ENCODE measurements at regions not wholly inside any gene's neighbourhood (a gene's known extent, or its start where the extent isn't known, plus 50 kb on each side); places are given as distances from the start of the nearest gene placed in this dataset.
"Not testable (repeated sequence)": the region's sequence is repeated elsewhere in the genome, so short reads cannot be mapped to it uniquely, and the experiment has no call there.

GRCh38 chr7:113504691-113505090 lies 386.3 kb upstream of the SMIM30 start:
- TF ChIP-seq CTCF (conservative IDR thresholded peaks at IDR 0.05; ENCODE audit: low read length) (no peak), EZH2phosphoT487 (IDR thresholded peaks at IDR 0.05; ENCODE audit: borderline replicate concordance) (no peak)
- H3K4me1 ChIP-seq (ENCODE audit: insufficient read depth, low read length, poor library complexity, severe bottlenecking), result no peaks in the 10 kb centered on the region
- H3K27me3 ChIP-seq (ENCODE audit: insufficient read depth, low read length, poor library complexity, severe bottlenecking), result no peaks in the 10 kb centered on the region
- no peak overlapping the region for H3K9ac ChIP-seq (ENCODE audit: low read depth, low read length, poor library complexity, severe bottlenecking)
- no peaks in the 10 kb centered on the region for H3F3A ChIP-seq (ENCODE audit: low read depth)
- H2AFZ ChIP-seq (ENCODE audit: low read length), result no peak overlapping the region
- H3K79me2 ChIP-seq (ENCODE audit: insufficient read depth, low read length), result no peaks in the 10 kb centered on the region
- no peaks in the 10 kb centered on the region for H3K9me3 ChIP-seq (ENCODE audit: insufficient read depth, low read depth, low read length)
- no peaks in the 10 kb centered on the region for H3K36me3 ChIP-seq (ENCODE audit: insufficient read depth, low read length)
- no peaks in the 10 kb centered on the region for H4K20me1 ChIP-seq (ENCODE audit: insufficient read depth, low read length, poor library complexity, severe bottlenecking)
- no peak overlapping the region for H3K4me2 ChIP-seq (ENCODE audit: low read depth, low read length, poor library complexity, severe bottlenecking)
- no peaks in the 10 kb centered on the region for H3K9me2 ChIP-seq (replicated peaks; ENCODE audit: low read depth, low read length)
- no peak overlapping the region for H3K4me3 ChIP-seq (ENCODE audit: low read length, poor library complexity, severe bottlenecking)

GRCh38 chr7:113504142-113504541 lies 385.8 kb upstream of the SMIM30 start:
- Histone ChIP-seq H2AFZ (ENCODE audit: low read length) (no peak overlapping the region), H3K79me2 (ENCODE audit: insufficient read depth, low read length) (no peaks in the 10 kb centered on the region), H3K9me3 (ENCODE audit: insufficient read depth, low read depth, low read length) (no peaks in the 10 kb centered on the region), H3K27me3 (ENCODE audit: insufficient read depth, low read length, poor library complexity, severe bottlenecking) (no peaks in the 10 kb centered on the region), H3K9ac (ENCODE audit: low read depth, low read length, poor library complexity, severe bottlenecking) (no peak overlapping the region), H3K9me2 (replicated peaks; ENCODE audit: low read depth, low read length) (no peaks in the 10 kb centered on the region), H3F3A (ENCODE audit: low read depth) (no peaks in the 10 kb centered on the region), H3K4me3 (ENCODE audit: low read length, poor library complexity, severe bottlenecking) (no peak overlapping the region), H3K36me3 (ENCODE audit: insufficient read depth, low read length) (no peaks in the 10 kb centered on the region), H3K4me2 (ENCODE audit: low read depth, low read length, poor library complexity, severe bottlenecking) (no peak overlapping the region), H4K20me1 (ENCODE audit: insufficient read depth, low read length, poor library complexity, severe bottlenecking) (no peaks in the 10 kb centered on the region), H3K4me1 (ENCODE audit: insufficient read depth, low read length, poor library complexity, severe bottlenecking) (no peaks in the 10 kb centered on the region)
- TF ChIP-seq CTCF (conservative IDR thresholded peaks at IDR 0.05; ENCODE audit: low read length) (no peak), EZH2phosphoT487 (IDR thresholded peaks at IDR 0.05; ENCODE audit: borderline replicate concordance) (no peak)

- H3K4me3 ChIP-seq (ENCODE audit: low read length, poor library complexity, severe bottlenecking); H3K36me3 ChIP-seq (ENCODE audit: insufficient read depth, low read length): not testable (repeated sequence)
Measured at GRCh38 chr7:113496586-113496985, 378.2 kb upstream of the SMIM30 start.

GRCh38 chr7:113494797-113495566 lies 376.6 kb upstream of the SMIM30 start:
- H2AFZ ChIP-seq (ENCODE audit: low read length); H3K79me2 ChIP-seq (ENCODE audit: insufficient read depth, low read length); H3K4me1 ChIP-seq (ENCODE audit: insufficient read depth, low read length, poor library complexity, severe bottlenecking); H4K20me1 ChIP-seq (ENCODE audit: insufficient read depth, low read length, poor library complexity, severe bottlenecking); H3K4me2 ChIP-seq (ENCODE audit: low read depth, low read length, poor library complexity, severe bottlenecking); H3F3A ChIP-seq (ENCODE audit: low read depth); H3K9me2 ChIP-seq (replicated peaks; ENCODE audit: low read depth, low read length); H3K9me3 ChIP-seq (ENCODE audit: insufficient read depth, low read depth, low read length); H3K36me3 ChIP-seq (ENCODE audit: insufficient read depth, low read length); H3K4me3 ChIP-seq (ENCODE audit: low read length, poor library complexity, severe bottlenecking); H3K27me3 ChIP-seq (ENCODE audit: insufficient read depth, low read length, poor library complexity, severe bottlenecking); H3K9ac ChIP-seq (ENCODE audit: low read depth, low read length, poor library complexity, severe bottlenecking): not testable (repeated sequence)

More at GRCh38 chr7:113496586-113496985, 378.2 kb upstream of the SMIM30 start:
- not testable (repeated sequence) for H3K79me2 ChIP-seq (ENCODE audit: insufficient read depth, low read length); H3K9ac ChIP-seq (ENCODE audit: low read depth, low read length, poor library complexity, severe bottlenecking); H3F3A ChIP-seq (ENCODE audit: low read depth); H3K4me1 ChIP-seq (ENCODE audit: insufficient read depth, low read length, poor library complexity, severe bottlenecking); H2AFZ ChIP-seq (ENCODE audit: low read length); H3K9me3 ChIP-seq (ENCODE audit: insufficient read depth, low read depth, low read length); H4K20me1 ChIP-seq (ENCODE audit: insufficient read depth, low read length, poor library complexity, severe bottlenecking); H3K4me2 ChIP-seq (ENCODE audit: low read depth, low read length, poor library complexity, severe bottlenecking); H3K9me2 ChIP-seq (replicated peaks; ENCODE audit: low read depth, low read length); H3K27me3 ChIP-seq (ENCODE audit: insufficient read depth, low read length, poor library complexity, severe bottlenecking)
